ENCODE measurements at regions not wholly inside any gene's neighbourhood (a gene's known extent, or its start where the extent isn't known, plus 50 kb on each side); places are given as distances from the start of the nearest gene placed in this dataset.

DNA sequence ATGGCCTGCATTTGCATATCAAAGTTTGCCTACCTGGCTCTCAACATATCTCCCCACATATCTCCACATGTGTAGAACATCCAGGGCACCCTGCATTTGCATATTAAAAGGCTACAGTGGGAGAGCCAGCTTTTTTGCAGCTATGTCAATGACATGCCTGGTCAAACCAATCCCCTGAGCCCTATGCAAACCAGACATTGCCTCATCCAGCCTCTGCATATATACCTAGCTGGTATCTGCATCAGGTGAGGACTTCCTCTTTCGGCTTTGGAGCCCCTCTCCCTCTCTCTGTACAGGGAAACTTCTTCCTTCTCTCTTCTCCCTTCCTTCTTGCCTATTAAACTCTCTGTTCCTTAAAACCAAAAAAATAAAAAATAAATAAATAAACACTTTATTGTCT is 142.7 kb upstream of the STEAP4 start:
- ChIA-PET CTCF (no interaction called here), POLR2A (no interaction called here)
- DNase-seq (no peak), ATAC-seq (ENCODE audit: poor library complexity) (no peak)
- no peak overlapping the region for H3K4me3 ChIP-seq (ENCODE audit: low read length)
- H3K27ac ChIP-seq (ENCODE audit: low read depth in 1 of 2, low read length in 2 of 2) = no peak overlapping the region
- no peaks in the 10 kb centered on the region for H3K4me1 ChIP-seq (ENCODE audit: insufficient read depth, low read length)
- no peaks in the 10 kb centered on the region for H3K9me3 ChIP-seq (ENCODE audit: control insufficient read depth in 1 of 2, insufficient read depth in 1 of 2, low read length in 2 of 2)
- TF ChIP-seq, protein P1, sequence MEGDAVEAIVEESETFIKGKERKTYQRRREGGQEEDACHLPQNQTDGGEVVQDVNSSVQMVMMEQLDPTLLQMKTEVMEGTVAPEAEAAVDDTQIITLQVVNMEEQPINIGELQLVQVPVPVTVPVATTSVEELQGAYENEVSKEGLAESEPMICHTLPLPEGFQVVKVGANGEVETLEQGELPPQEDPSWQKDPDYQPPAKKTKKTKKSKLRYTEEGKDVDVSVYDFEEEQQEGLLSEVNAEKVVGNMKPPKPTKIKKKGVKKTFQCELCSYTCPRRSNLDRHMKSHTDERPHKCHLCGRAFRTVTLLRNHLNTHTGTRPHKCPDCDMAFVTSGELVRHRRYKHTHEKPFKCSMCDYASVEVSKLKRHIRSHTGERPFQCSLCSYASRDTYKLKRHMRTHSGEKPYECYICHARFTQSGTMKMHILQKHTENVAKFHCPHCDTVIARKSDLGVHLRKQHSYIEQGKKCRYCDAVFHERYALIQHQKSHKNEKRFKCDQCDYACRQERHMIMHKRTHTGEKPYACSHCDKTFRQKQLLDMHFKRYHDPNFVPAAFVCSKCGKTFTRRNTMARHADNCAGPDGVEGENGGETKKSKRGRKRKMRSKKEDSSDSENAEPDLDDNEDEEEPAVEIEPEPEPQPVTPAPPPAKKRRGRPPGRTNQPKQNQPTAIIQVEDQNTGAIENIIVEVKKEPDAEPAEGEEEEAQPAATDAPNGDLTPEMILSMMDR (IDR thresholded peaks at IDR 0.05) = no peak
- Mint-ChIP-seq H3K27me3 (no peaks in the 10 kb centered on the region), H3K4me3 (no peak overlapping the region), H3K36me3 (ENCODE audit: low read depth) (no peaks in the 10 kb centered on the region), H3K27ac (no peak overlapping the region), H3K9me3 (no peaks in the 10 kb centered on the region), H3K4me1 (ENCODE audit: low read depth) (no peaks in the 10 kb centered on the region)
- intact Hi-C loops (cut with DNase I, micrococcal nuclease) = no loop called here
- no peaks in the 10 kb centered on the region for H3K27me3 ChIP-seq (ENCODE audit: control insufficient read depth in 1 of 2, insufficient read depth in 2 of 2, low read length in 2 of 2)
- H3K36me3 ChIP-seq (ENCODE audit: insufficient read depth, low read length) = no peaks in the 10 kb centered on the region

GRCh38 chr7:88442413-88442812 is 135.7 kb upstream of the STEAP4 start:
- no peaks in the 10 kb centered on the region for H3K27me3 ChIP-seq (ENCODE audit: control insufficient read depth in 1 of 2, insufficient read depth in 2 of 2, low read length in 2 of 2)
- DNase-seq (no peak), ATAC-seq (ENCODE audit: poor library complexity) (no peak)
- H3K4me1 ChIP-seq (ENCODE audit: insufficient read depth, low read length) = no peaks in the 10 kb centered on the region
- intact Hi-C loops (cut with DNase I, micrococcal nuclease) = no loop called here
- Mint-ChIP-seq H3K9me3 (no peaks in the 10 kb centered on the region), H3K27me3 (no peaks in the 10 kb centered on the region), H3K4me3 (no peak overlapping the region), H3K27ac (no peak overlapping the region), H3K36me3 (ENCODE audit: low read depth) (no peaks in the 10 kb centered on the region), H3K4me1 (ENCODE audit: low read depth) (no peaks in the 10 kb centered on the region)
- H3K36me3 ChIP-seq (ENCODE audit: insufficient read depth, low read length) = no peaks in the 10 kb centered on the region
- TF ChIP-seq, protein P1 (IDR thresholded peaks at IDR 0.05) = no peak
- no peaks in the 10 kb centered on the region for H3K9me3 ChIP-seq (ENCODE audit: control insufficient read depth in 1 of 2, insufficient read depth in 1 of 2, low read length in 2 of 2)
- no peak overlapping the region for H3K4me3 ChIP-seq (ENCODE audit: low read length)
- H3K27ac ChIP-seq (ENCODE audit: low read depth in 1 of 2, low read length in 2 of 2) = no peak overlapping the region
- ChIA-PET CTCF (interaction anchor here (1.3 kb wide), 1 partner anchor 50 kb away, joined by 3 read pairs; no protein-coding TSS in a partner anchor), POLR2A (no interaction called here)

GRCh38 chr7:88437132-88437531 is 130.4 kb upstream of the STEAP4 start:
- CTCF ChIA-PET = no interaction called here
- Histone ChIP-seq H3K36me3 (ENCODE audit: insufficient read depth, low read length) (no peaks in the 10 kb centered on the region), H3K4me1 (ENCODE audit: insufficient read depth, low read length) (no peaks in the 10 kb centered on the region), H3K27me3 (ENCODE audit: control insufficient read depth in 1 of 2, insufficient read depth in 2 of 2, low read length in 2 of 2) (no peaks in the 10 kb centered on the region), H3K4me3 (ENCODE audit: low read length) (no peak overlapping the region), H3K27ac (ENCODE audit: low read depth in 1 of 2, low read length in 2 of 2) (no peak overlapping the region), H3K9me3 (ENCODE audit: control insufficient read depth in 1 of 2, insufficient read depth in 1 of 2, low read length in 2 of 2) (no peaks in the 10 kb centered on the region)
- H3K4me1 Mint-ChIP-seq (ENCODE audit: low read depth) = no peaks in the 10 kb centered on the region
- DNase-seq (no peak), ATAC-seq (ENCODE audit: poor library complexity) (no peak)
- intact Hi-C loops (cut with DNase I, micrococcal nuclease) = no loop called here
- TF ChIP-seq, protein P1 (IDR thresholded peaks at IDR 0.05) = no peak
- POLR2A ChIA-PET = no interaction called here
- peaks cover 3% of the 10 kb centered on the region for H3K27me3 Mint-ChIP-seq
- H3K27ac Mint-ChIP-seq = no peak overlapping the region
- no peak overlapping the region for H3K4me3 Mint-ChIP-seq
- H3K9me3 Mint-ChIP-seq = no peaks in the 10 kb centered on the region
- no peaks in the 10 kb centered on the region for H3K36me3 Mint-ChIP-seq (ENCODE audit: low read depth)
